ENCODE measurements at regions not wholly inside any gene's neighbourhood (a gene's known extent, or its start where the extent isn't known, plus 50 kb on each side); places are given as distances from the start of the nearest gene placed in this dataset.

DNA sequence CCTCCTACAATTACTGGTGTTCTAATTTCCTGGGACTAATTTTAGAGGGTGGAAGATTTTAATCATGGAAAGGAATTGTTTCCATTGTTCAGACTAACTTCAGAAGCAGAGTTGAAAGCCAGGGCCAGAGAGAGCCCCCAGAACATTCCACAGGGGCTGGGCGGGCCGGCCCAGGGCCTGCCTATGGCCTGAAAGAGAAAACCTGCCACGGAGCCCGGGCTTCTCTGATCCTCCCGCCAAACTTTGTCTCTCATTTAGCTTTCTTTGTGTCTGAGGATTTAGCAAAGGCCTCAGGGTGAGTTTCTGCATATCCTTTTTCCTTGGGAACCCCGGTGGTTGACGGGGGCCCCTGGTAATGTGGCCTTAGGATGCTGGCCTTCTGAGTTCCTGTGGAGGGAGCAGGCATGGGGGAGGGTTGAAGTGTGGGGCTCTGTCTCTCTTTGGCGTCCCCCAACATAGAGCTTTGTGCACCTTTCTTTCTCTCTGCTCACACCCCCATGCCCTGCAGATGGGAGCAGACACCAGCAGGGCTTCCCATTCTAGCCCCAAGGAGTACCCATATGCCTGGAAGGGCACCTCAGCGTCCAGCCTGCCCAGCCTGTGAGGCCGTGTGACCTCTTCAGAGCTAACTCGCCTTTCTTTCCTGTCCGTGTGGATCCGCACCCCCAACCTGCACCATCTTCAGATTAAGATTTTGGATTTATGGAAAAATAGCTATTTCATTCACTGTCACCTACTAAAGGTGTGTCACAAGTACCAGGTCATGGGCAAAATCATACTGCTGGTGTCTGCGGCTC lies 539.5 kb downstream of the FGF9 start:
- no peak for TF ChIP-seq TAF1 (IDR thresholded peaks at IDR 0.05; ENCODE audit: borderline replicate concordance, insufficient read depth, low read length)
- no peak for TF ChIP-seq REST (IDR thresholded peaks at IDR 0.05; ENCODE audit: insufficient read depth in 1 of 2, low read depth in 2 of 2, low read length in 2 of 2)
- TF ChIP-seq FOXP2 (optimal IDR thresholded peaks at IDR 0.05; ENCODE audit: borderline replicate concordance, extremely low read depth, extremely low read length, insufficient read depth), result no peak
- TF ChIP-seq POLR2AphosphoS5 (IDR thresholded peaks at IDR 0.05; ENCODE audit: low read depth, low read length), result no peak
- no peak for TF ChIP-seq SIN3A (IDR thresholded peaks at IDR 0.05; ENCODE audit: borderline replicate concordance, insufficient read depth, low read length)

GRCh38 chr13:22211876-22212275 lies 541.0 kb downstream of the FGF9 start:
- TF ChIP-seq TAF1 (IDR thresholded peaks at IDR 0.05; ENCODE audit: borderline replicate concordance, insufficient read depth, low read length) (no peak), POLR2AphosphoS5 (IDR thresholded peaks at IDR 0.05; ENCODE audit: low read depth, low read length) (no peak), FOXP2 (optimal IDR thresholded peaks at IDR 0.05; ENCODE audit: borderline replicate concordance, extremely low read depth, extremely low read length, insufficient read depth) (no peak), REST (IDR thresholded peaks at IDR 0.05; ENCODE audit: insufficient read depth in 1 of 2, low read depth in 2 of 2, low read length in 2 of 2) (no peak), SIN3A (IDR thresholded peaks at IDR 0.05; ENCODE audit: borderline replicate concordance, insufficient read depth, low read length) (no peak)

GRCh38 chr13:22212576-22212975 lies 541.7 kb downstream of the FGF9 start:
- TF ChIP-seq TAF1 (IDR thresholded peaks at IDR 0.05; ENCODE audit: borderline replicate concordance, insufficient read depth, low read length) (no peak), POLR2AphosphoS5 (IDR thresholded peaks at IDR 0.05; ENCODE audit: low read depth, low read length) (no peak), REST (IDR thresholded peaks at IDR 0.05; ENCODE audit: insufficient read depth in 1 of 2, low read depth in 2 of 2, low read length in 2 of 2) (no peak), FOXP2 (optimal IDR thresholded peaks at IDR 0.05; ENCODE audit: borderline replicate concordance, extremely low read depth, extremely low read length, insufficient read depth) (no peak), SIN3A (IDR thresholded peaks at IDR 0.05; ENCODE audit: borderline replicate concordance, insufficient read depth, low read length) (no peak)

GRCh38 chr13:22214184-22214583 lies 543.3 kb downstream of the FGF9 start:
- TF ChIP-seq SIN3A (IDR thresholded peaks at IDR 0.05; ENCODE audit: borderline replicate concordance, insufficient read depth, low read length) (no peak), REST (IDR thresholded peaks at IDR 0.05; ENCODE audit: insufficient read depth in 1 of 2, low read depth in 2 of 2, low read length in 2 of 2) (no peak), POLR2AphosphoS5 (IDR thresholded peaks at IDR 0.05; ENCODE audit: low read depth, low read length) (no peak)
